Mesendoderm (in vitro differentiated cells): ENCODE measurements at regions not wholly inside any gene's neighbourhood (a gene's known extent, or its start where the extent isn't known, plus 50 kb on each side); places are given as distances from the start of the nearest gene placed in this dataset.
"Not testable (repeated sequence)": the region's sequence is repeated elsewhere in the genome, so short reads cannot be mapped to it uniquely, and the experiment has no call there.

Experiments
- DNase-seq: peaks from one replicate; pipeline ENCODE4 v3.0.0; 2013
- H2AK5ac ChIP-seq: 2 replicates; pipeline ENCODE4 v1.6.1; 2013; ENCODE audit warnings: low read length, inconsistent platforms
- H2BK120ac ChIP-seq: 2 replicates; pipeline ENCODE4 v1.6.1; 2013; ENCODE audit warnings: low read depth, mild to moderate bottlenecking, low read length, moderate library complexity, mixed read lengths
- H2BK15ac ChIP-seq: replicated peaks from 2 replicates; pipeline ENCODE4 v1.6.1; 2013; ENCODE audit warnings: low read depth, mild to moderate bottlenecking, moderate library complexity
- H2BK5ac ChIP-seq: 2 replicates; pipeline ENCODE4 v1.6.1; 2013; ENCODE audit warnings: low read length, inconsistent platforms
- H3K18ac ChIP-seq: 2 replicates; pipeline ENCODE4 v1.6.1; 2013; ENCODE audit warnings: mild to moderate bottlenecking, low read length, mixed read lengths
- H3K23ac ChIP-seq: one replicate; pipeline ENCODE4 v1.6.1; 2013; ENCODE audit warnings: low read length
- H3K27ac ChIP-seq: 2 replicates; pipeline ENCODE4 v1.5.1; 2013; ENCODE audit warnings: low read depth, mild to moderate bottlenecking, inconsistent platforms, low read length, moderate library complexity
- H3K27me3 ChIP-seq: 2 replicates; pipeline ENCODE4 v1.6.1; 2013; ENCODE audit warnings: low read length, control low read depth, mild to moderate bottlenecking, inconsistent platforms; ENCODE audit not compliant: insufficient read depth, poor library complexity
- H3K36me3 ChIP-seq: 2 replicates; pipeline ENCODE4 v1.6.1; 2013; ENCODE audit warnings: low read length, inconsistent platforms; ENCODE audit not compliant: control insufficient read depth, insufficient read depth
- H3K4ac ChIP-seq: one replicate; pipeline ENCODE4 v1.6.1; 2013; ENCODE audit warnings: low read depth, mild to moderate bottlenecking, low read length, moderate library complexity
- H3K4me1 ChIP-seq: 2 replicates; pipeline ENCODE4 v1.6.1; 2013; ENCODE audit warnings: low read depth, low read length, inconsistent platforms; ENCODE audit not compliant: control insufficient read depth
- H3K4me2 ChIP-seq: 2 replicates; pipeline ENCODE4 v1.6.1; 2013; ENCODE audit warnings: low read length
- H3K4me3 ChIP-seq: 2 replicates; pipeline ENCODE4 v1.5.1; 2013; ENCODE audit warnings: mild to moderate bottlenecking, low read length
- H3K56ac ChIP-seq: one replicate; pipeline ENCODE4 v1.6.1; 2013; ENCODE audit warnings: low read length
- H3K79me1 ChIP-seq: 2 replicates; pipeline ENCODE4 v1.6.1; 2013; ENCODE audit warnings: low read length, inconsistent platforms
- H3K79me2 ChIP-seq: 2 replicates; pipeline ENCODE4 v1.6.1; 2013; ENCODE audit warnings: mild to moderate bottlenecking, low read length; ENCODE audit not compliant: control insufficient read depth, insufficient read depth
- H3K9ac ChIP-seq: 2 replicates; pipeline ENCODE4 v1.6.1; 2013; ENCODE audit warnings: low read length, inconsistent platforms
- H4K5ac ChIP-seq: one replicate; pipeline ENCODE4 v1.6.1; 2013; ENCODE audit warnings: low read length
- H4K8ac ChIP-seq: one replicate; pipeline ENCODE4 v1.6.1; 2013; ENCODE audit warnings: low read depth, mild to moderate bottlenecking, control low read depth, low read length, moderate library complexity
- WGBS: extraction: QIAGEN DNeasy Blood & Tissue Kit; methylation state at CpG from one replicate; pipeline ENCODE4 v1.1.7; 2013; ENCODE audit warnings: low lambda C conversion rate, missing lambda C conversion rate; ENCODE audit not compliant: insufficient coverage; ENCODE audit errors: extremely low coverage; 5-methylcytosine and 5-hydroxymethylcytosine counted together

DNA sequence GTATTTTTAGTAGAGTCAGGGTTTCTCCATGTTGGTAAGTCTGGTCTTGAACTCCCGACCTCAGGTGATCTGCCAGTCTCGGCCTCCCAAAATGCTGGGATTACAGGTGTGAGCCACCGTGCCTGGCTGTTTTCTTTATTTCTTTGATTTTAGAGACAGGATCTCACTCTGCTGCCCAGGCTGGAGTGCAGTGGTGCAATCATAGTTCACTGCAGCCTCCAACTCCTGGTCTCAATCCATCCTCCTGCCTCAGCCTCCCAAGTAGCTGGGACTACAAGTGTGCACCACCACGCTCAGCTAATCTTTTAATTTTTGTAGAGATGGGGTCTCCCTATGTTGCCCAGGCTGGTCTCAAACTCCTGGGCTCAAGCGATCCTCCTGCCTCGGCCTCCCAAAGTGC lies 61.5 kb upstream of the ADGRE5 start:
- H3K36me3 ChIP-seq, H3K79me1 ChIP-seq, H4K5ac ChIP-seq, H3K79me2 ChIP-seq, H4K8ac ChIP-seq, H3K56ac ChIP-seq, H3K4me1 ChIP-seq, H2AK5ac ChIP-seq, DNase-seq, H2BK5ac ChIP-seq, H3K18ac ChIP-seq, H3K9ac ChIP-seq, H3K4me3 ChIP-seq, H3K4me2 ChIP-seq, H3K27me3 ChIP-seq, H2BK15ac ChIP-seq, H3K23ac ChIP-seq, H2BK120ac ChIP-seq, H3K4ac ChIP-seq, H3K27ac ChIP-seq: not testable (repeated sequence)
- no CpG with 5 or more reads among the region's 6 CpGs for WGBS

DNA sequence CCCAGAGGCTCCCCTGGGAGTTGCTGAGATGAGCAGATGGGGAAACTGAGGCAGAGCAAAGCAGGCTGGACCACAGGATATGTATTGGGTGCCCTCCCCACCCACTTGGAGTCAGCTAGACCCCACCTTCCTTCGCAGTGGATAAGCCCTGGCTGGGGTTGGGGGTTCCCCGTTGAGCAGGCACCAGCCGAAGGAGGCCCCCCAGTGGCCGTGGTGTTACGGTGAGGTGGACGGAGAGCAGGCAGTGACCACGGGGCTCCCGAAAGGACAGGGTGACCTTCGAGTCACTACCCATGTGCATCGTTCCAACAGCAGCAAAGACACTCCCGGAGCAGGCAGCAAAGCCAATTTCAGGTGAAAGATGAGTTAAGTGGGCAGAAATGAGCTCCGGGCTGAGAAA lies 62.4 kb upstream of the ADGRE5 start:
- Histone ChIP-seq H2AK5ac (no peak overlapping the region), H3K4me1 (no peaks in the 10 kb centered on the region), H4K8ac (no peak overlapping the region), H3K27ac (no peak overlapping the region), H3K4me2 (no peak overlapping the region), H3K36me3 (no peaks in the 10 kb centered on the region), H3K56ac (no peak overlapping the region), H3K9ac (no peak overlapping the region), H3K27me3 (no peaks in the 10 kb centered on the region), H3K18ac (no peak overlapping the region), H3K79me2 (no peaks in the 10 kb centered on the region), H2BK5ac (no peak overlapping the region), H3K4ac (no peak overlapping the region), H4K5ac (no peak overlapping the region), H2BK120ac (no peak overlapping the region), H3K79me1 (no peaks in the 10 kb centered on the region), H3K23ac (no peak overlapping the region), H3K4me3 (no peak overlapping the region), H2BK15ac (no peak overlapping the region)
- WGBS: no CpG with 5 or more reads among the region's 12 CpGs
- peak; percentile 23 for DNase-seq

GRCh38 chr19:14317157-14317556 lies 64.1 kb upstream of the ADGRE5 start:
- H3K27me3 ChIP-seq: no peaks in the 10 kb centered on the region
- no peak overlapping the region for H3K4ac ChIP-seq
- no CpG with 5 or more reads among the region's 21 CpGs for WGBS
- no peak overlapping the region for H3K23ac ChIP-seq
- no peak overlapping the region for H2BK5ac ChIP-seq
- H3K4me2 ChIP-seq: no peak overlapping the region
- no peak overlapping the region for H4K5ac ChIP-seq
- no peaks in the 10 kb centered on the region for H3K79me2 ChIP-seq
- H3K56ac ChIP-seq: no peak overlapping the region
- DNase-seq: no peak
- no peaks in the 10 kb centered on the region for H3K4me1 ChIP-seq
- no peaks in the 10 kb centered on the region for H3K36me3 ChIP-seq
- no peak overlapping the region for H2BK120ac ChIP-seq
- H2BK15ac ChIP-seq: no peak overlapping the region
- H3K9ac ChIP-seq: no peak overlapping the region
- no peak overlapping the region for H3K18ac ChIP-seq
- no peak overlapping the region for H3K4me3 ChIP-seq
- H3K27ac ChIP-seq: no peak overlapping the region
- H3K79me1 ChIP-seq: no peaks in the 10 kb centered on the region
- no peak overlapping the region for H4K8ac ChIP-seq
- no peak overlapping the region for H2AK5ac ChIP-seq

DNA sequence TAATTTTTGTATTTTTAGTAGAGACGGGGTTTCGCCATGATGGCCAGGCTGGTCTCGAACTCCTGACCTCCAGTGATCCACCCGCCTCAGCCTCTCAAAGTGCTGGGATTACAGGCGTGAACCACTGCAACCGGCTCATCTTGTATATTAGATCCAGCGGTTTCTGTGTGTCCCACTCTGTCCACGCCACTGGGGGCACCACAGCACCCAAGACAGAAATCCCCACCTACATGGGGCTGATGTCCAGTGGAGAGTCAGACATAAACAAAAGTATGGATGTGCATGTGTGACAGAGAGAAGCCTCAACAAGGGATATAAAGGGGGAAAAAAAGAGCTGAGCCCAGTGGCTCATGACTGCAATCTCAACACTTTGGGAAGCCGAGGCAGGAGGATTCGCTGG lies 65.8 kb upstream of the ADGRE5 start:
- Histone ChIP-seq H3K23ac (no peak overlapping the region), H3K79me1 (no peaks in the 10 kb centered on the region), H3K18ac (no peak overlapping the region), H3K27ac (no peak overlapping the region), H3K4me3 (no peak overlapping the region), H2AK5ac (no peak overlapping the region), H2BK15ac (no peak overlapping the region), H2BK5ac (no peak overlapping the region), H3K4me1 (no peaks in the 10 kb centered on the region), H3K79me2 (no peaks in the 10 kb centered on the region), H3K27me3 (no peaks in the 10 kb centered on the region), H2BK120ac (no peak overlapping the region), H4K5ac (no peak overlapping the region), H3K56ac (no peak overlapping the region), H3K36me3 (no peaks in the 10 kb centered on the region), H3K9ac (no peak overlapping the region), H3K4ac (no peak overlapping the region), H3K4me2 (no peak overlapping the region), H4K8ac (no peak overlapping the region)
- no peak for DNase-seq
- no CpG with 5 or more reads among the region's 10 CpGs for WGBS

DNA sequence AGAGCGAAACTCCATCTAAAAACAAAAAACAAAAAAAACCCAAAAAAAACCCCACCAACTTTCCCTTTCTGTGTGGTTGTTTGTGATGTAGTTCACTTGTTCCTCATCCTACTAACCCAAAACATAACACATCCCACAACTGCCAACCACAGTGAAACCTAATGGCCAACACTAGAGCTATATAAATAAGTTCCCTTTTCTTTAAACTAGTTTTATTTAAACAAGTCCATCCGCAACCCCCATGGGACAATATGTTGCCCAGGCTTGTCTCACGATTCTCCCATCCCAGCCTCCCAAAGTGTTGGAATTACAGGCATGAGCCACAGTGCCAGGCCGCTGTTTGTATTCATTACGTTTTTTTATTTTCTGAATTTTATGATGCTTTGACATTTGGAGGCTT lies 71.2 kb upstream of the ADGRE5 start:
- Histone ChIP-seq H2BK5ac (no peak overlapping the region), H4K8ac (no peak overlapping the region)

GRCh38 chr19:14305706-14306105 lies 75.5 kb upstream of the ADGRE5 start:
- H3K4me3 ChIP-seq: no peak overlapping the region
- H3K4me1 ChIP-seq: no peaks in the 10 kb centered on the region
- DNase-seq: no peak
- no peak overlapping the region for H4K5ac ChIP-seq
- no peaks in the 10 kb centered on the region for H3K36me3 ChIP-seq
- no peak overlapping the region for H2AK5ac ChIP-seq
- no peak overlapping the region for H2BK15ac ChIP-seq
- no peak overlapping the region for H3K18ac ChIP-seq
- H2BK5ac ChIP-seq: no peak overlapping the region
- no peak overlapping the region for H4K8ac ChIP-seq
- no peak overlapping the region for H3K56ac ChIP-seq
- H3K4ac ChIP-seq: no peak overlapping the region
- no peak overlapping the region for H3K27ac ChIP-seq
- no peak overlapping the region for H3K4me2 ChIP-seq
- WGBS: no CpG with 5 or more reads among the region's 6 CpGs
- H3K79me1 ChIP-seq: no peaks in the 10 kb centered on the region
- no peak overlapping the region for H2BK120ac ChIP-seq
- no peaks in the 10 kb centered on the region for H3K79me2 ChIP-seq
- H3K9ac ChIP-seq: no peak overlapping the region
- H3K23ac ChIP-seq: no peak overlapping the region
- H3K27me3 ChIP-seq: no peaks in the 10 kb centered on the region

More for the DNA sequence above, 71.2 kb upstream of the ADGRE5 start:
- no peak overlapping the region for H2BK120ac ChIP-seq
- no peaks in the 10 kb centered on the region for H3K4me1 ChIP-seq
- H3K4me3 ChIP-seq: no peak overlapping the region
- H3K27ac ChIP-seq: no peak overlapping the region
- no peak overlapping the region for H3K9ac ChIP-seq
- no peak overlapping the region for H3K23ac ChIP-seq
- H3K18ac ChIP-seq: no peak overlapping the region
- DNase-seq: no peak
- no peak overlapping the region for H2AK5ac ChIP-seq
- no peak overlapping the region for H3K4ac ChIP-seq
- H3K27me3 ChIP-seq: no peaks in the 10 kb centered on the region
- no peak overlapping the region for H3K4me2 ChIP-seq
- WGBS: no CpG with 5 or more reads among the region's 5 CpGs
- no peaks in the 10 kb centered on the region for H3K79me2 ChIP-seq
- no peak overlapping the region for H4K5ac ChIP-seq
- no peaks in the 10 kb centered on the region for H3K79me1 ChIP-seq
- no peaks in the 10 kb centered on the region for H3K36me3 ChIP-seq
- H3K56ac ChIP-seq: no peak overlapping the region
- no peak overlapping the region for H2BK15ac ChIP-seq
